ENCODE measurements at regions not wholly inside any gene's neighbourhood (a gene's known extent, or its start where the extent isn't known, plus 50 kb on each side); places are given as distances from the start of the nearest gene placed in this dataset.

DNA sequence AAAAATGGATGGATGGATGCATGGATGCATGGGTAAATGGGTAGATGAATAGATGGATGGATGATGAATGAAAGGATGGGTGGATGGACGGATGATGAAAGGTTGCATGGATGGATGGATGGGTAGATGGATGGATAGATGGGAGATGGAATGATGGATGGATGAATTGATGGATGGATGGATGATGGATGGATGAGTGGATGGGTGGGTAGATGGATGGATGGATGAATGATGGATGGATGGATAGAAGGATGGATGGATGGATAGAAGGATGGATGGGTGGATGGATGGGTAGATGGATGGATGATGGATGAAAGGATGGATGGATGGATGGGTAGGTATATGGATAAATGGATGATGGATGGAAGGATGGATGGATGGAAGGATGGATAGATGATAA, 115.1 kb upstream of the LSM14A start:
- Histone ChIP-seq H3K9me1 (ENCODE audit: control insufficient read depth, extremely low read depth, insufficient read depth, low read length) (no peaks in the 10 kb centered on the region), H3K27me3 (ENCODE audit: control insufficient read depth, extremely low read depth, insufficient read depth, low read length) (no peaks in the 10 kb centered on the region), H3K9ac (ENCODE audit: control insufficient read depth, extremely low read depth, insufficient read depth, low read length) (no peak overlapping the region), H3K79me2 (ENCODE audit: control insufficient read depth, insufficient read depth, low read length) (no peaks in the 10 kb centered on the region), H3K4me3 (ENCODE audit: control insufficient read depth in 2 of 3, extremely low read depth in 1 of 3, insufficient read depth in 2 of 3, low read depth in 1 of 3, low read length in 3 of 3) (no peak overlapping the region), H4K20me1 (ENCODE audit: control insufficient read depth, extremely low read depth, insufficient read depth, low read length) (no peaks in the 10 kb centered on the region), H3K36me3 (ENCODE audit: control insufficient read depth in 2 of 2, extremely low read depth in 1 of 2, insufficient read depth in 2 of 2, low read length in 2 of 2) (no peaks in the 10 kb centered on the region), H3K9me3 (ENCODE audit: control insufficient read depth, low read depth, low read length) (no peaks in the 10 kb centered on the region), H3K27ac (ENCODE audit: control insufficient read depth, insufficient read depth, low read length) (no peak overlapping the region), H2AFZ (ENCODE audit: control insufficient read depth, low read length) (no peak overlapping the region), H3K4me1 (ENCODE audit: control insufficient read depth, extremely low read depth, insufficient read depth, low read length) (no peaks in the 10 kb centered on the region), H3K4me2 (ENCODE audit: control insufficient read depth, extremely low read depth, insufficient read depth, low read depth, low read length) (no peak overlapping the region)
- FAIRE-seq (no peak), DNase-seq (ENCODE audit: low read depth, low spot score) (no peak)
- dilution Hi-C loops (cut with MboI; ENCODE audit: extremely low pct_ligation_motif_present, low sequenced_read_pairs), result no loop called here
- no peak for TF ChIP-seq EZH2 (IDR thresholded peaks at IDR 0.05; ENCODE audit: low read length)
- TF ChIP-seq, protein P1, sequence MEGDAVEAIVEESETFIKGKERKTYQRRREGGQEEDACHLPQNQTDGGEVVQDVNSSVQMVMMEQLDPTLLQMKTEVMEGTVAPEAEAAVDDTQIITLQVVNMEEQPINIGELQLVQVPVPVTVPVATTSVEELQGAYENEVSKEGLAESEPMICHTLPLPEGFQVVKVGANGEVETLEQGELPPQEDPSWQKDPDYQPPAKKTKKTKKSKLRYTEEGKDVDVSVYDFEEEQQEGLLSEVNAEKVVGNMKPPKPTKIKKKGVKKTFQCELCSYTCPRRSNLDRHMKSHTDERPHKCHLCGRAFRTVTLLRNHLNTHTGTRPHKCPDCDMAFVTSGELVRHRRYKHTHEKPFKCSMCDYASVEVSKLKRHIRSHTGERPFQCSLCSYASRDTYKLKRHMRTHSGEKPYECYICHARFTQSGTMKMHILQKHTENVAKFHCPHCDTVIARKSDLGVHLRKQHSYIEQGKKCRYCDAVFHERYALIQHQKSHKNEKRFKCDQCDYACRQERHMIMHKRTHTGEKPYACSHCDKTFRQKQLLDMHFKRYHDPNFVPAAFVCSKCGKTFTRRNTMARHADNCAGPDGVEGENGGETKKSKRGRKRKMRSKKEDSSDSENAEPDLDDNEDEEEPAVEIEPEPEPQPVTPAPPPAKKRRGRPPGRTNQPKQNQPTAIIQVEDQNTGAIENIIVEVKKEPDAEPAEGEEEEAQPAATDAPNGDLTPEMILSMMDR (optimal IDR thresholded peaks at IDR 0.05 in 1 of 3, IDR thresholded peaks at IDR 0.05 in 1 of 3, conservative IDR thresholded peaks at IDR 0.05 in 1 of 3; ENCODE audit: extremely low read depth in 1 of 3, insufficient read depth in 2 of 3, low read length in 3 of 3), result no peak

DNA sequence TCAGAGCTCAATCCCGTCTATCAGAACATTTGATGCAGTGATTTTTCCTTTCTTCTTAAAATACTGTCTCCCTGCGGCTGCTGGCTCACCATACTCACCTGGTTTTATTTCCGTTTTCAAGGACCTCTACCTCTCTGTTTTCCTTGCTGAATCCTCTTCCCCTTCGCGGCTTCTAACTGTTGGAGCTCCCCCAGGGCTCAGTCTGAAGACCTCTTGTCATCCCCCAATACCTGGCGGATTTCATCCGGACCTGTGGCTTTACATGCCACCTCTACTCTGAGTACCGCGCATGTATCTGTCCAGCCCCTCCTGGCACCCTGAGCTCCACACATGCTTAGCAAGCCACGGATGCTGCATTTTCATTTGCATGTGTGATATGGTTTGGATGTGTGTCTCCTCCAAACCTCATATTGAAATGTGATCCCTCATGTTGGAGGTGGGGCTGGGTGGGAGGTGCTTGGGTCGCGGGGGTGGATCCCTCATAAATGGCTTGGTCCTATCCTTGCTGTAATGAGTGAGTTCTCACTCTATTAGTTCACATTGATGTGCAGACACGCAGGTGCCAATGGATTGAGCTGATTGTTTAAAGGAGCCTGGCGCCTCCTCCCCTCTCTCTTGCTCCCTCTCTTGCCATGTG, 106.2 kb upstream of the LSM14A start:
- H3K36me3 ChIP-seq (ENCODE audit: control insufficient read depth in 2 of 2, extremely low read depth in 1 of 2, insufficient read depth in 2 of 2, low read length in 2 of 2), result no peaks in the 10 kb centered on the region
- H3K27ac ChIP-seq (ENCODE audit: control insufficient read depth, insufficient read depth, low read length), result no peak overlapping the region
- H3K9me1 ChIP-seq (ENCODE audit: control insufficient read depth, extremely low read depth, insufficient read depth, low read length), result no peaks in the 10 kb centered on the region
- no peaks in the 10 kb centered on the region for H3K27me3 ChIP-seq (ENCODE audit: control insufficient read depth, extremely low read depth, insufficient read depth, low read length)
- DNase-seq (ENCODE audit: low read depth, low spot score) (no peak), FAIRE-seq (no peak)
- H3K4me3 ChIP-seq (ENCODE audit: control insufficient read depth in 2 of 3, extremely low read depth in 1 of 3, insufficient read depth in 2 of 3, low read depth in 1 of 3, low read length in 3 of 3), result no peak overlapping the region
- TF ChIP-seq EZH2 (IDR thresholded peaks at IDR 0.05; ENCODE audit: low read length), result no peak
- TF ChIP-seq, protein P1 (optimal IDR thresholded peaks at IDR 0.05 in 1 of 3, IDR thresholded peaks at IDR 0.05 in 1 of 3, conservative IDR thresholded peaks at IDR 0.05 in 1 of 3; ENCODE audit: extremely low read depth in 1 of 3, insufficient read depth in 2 of 3, low read length in 3 of 3), result no peak
- H4K20me1 ChIP-seq (ENCODE audit: control insufficient read depth, extremely low read depth, insufficient read depth, low read length), result no peaks in the 10 kb centered on the region
- H3K4me2 ChIP-seq (ENCODE audit: control insufficient read depth, extremely low read depth, insufficient read depth, low read depth, low read length), result no peak overlapping the region
- dilution Hi-C loops (cut with MboI; ENCODE audit: extremely low pct_ligation_motif_present, low sequenced_read_pairs), result no loop called here
- no peak overlapping the region for H2AFZ ChIP-seq (ENCODE audit: control insufficient read depth, low read length)
- H3K4me1 ChIP-seq (ENCODE audit: control insufficient read depth, extremely low read depth, insufficient read depth, low read length), result no peaks in the 10 kb centered on the region
- H3K9me3 ChIP-seq (ENCODE audit: control insufficient read depth, low read depth, low read length), result no peaks in the 10 kb centered on the region
- no peaks in the 10 kb centered on the region for H3K79me2 ChIP-seq (ENCODE audit: control insufficient read depth, insufficient read depth, low read length)
- H3K9ac ChIP-seq (ENCODE audit: control insufficient read depth, extremely low read depth, insufficient read depth, low read length), result no peak overlapping the region
